ENCODE measurements at regions not wholly inside any gene's neighbourhood (a gene's known extent, or its start where the extent isn't known, plus 50 kb on each side); places are given as distances from the start of the nearest gene placed in this dataset.
"Not testable (repeated sequence)": the region's sequence is repeated elsewhere in the genome, so short reads cannot be mapped to it uniquely, and the experiment has no call there.

GRCh38 chr4:115454228-115454627 is 340.8 kb upstream of the NDST4 start:
- H3K27me3 Mint-ChIP-seq: no peaks in the 10 kb centered on the region
- no peaks in the 10 kb centered on the region for H3K4me1 Mint-ChIP-seq

GRCh38 chr4:115453416-115453815 is 340.0 kb upstream of the NDST4 start:
- H3K27me3 Mint-ChIP-seq: no peaks in the 10 kb centered on the region
- no peaks in the 10 kb centered on the region for H3K36me3 Mint-ChIP-seq
- DNase-seq (no peak), ATAC-seq (ENCODE audit: low read depth) (no peak)
- H3K27ac Mint-ChIP-seq: no peak overlapping the region
- no peak overlapping the region for H3K4me3 Mint-ChIP-seq
- peaks cover 7% of the 10 kb centered on the region for H3K9me3 Mint-ChIP-seq
- POLR2A ChIA-PET: no interaction called here
- H3K4me1 Mint-ChIP-seq: no peaks in the 10 kb centered on the region

More at GRCh38 chr4:115454228-115454627, 340.8 kb upstream of the NDST4 start:
- POLR2A ChIA-PET: no interaction called here
- Mint-ChIP-seq H3K27ac (no peak overlapping the region), H3K4me3 (no peak overlapping the region), H3K36me3 (no peaks in the 10 kb centered on the region), H3K9me3 (peaks cover 7% of the 10 kb centered on the region)
- no peak for ATAC-seq (ENCODE audit: low read depth)
- no peak for DNase-seq

- H3K27me3 Mint-ChIP-seq; H3K36me3 Mint-ChIP-seq; POLR2A ChIA-PET; H3K9me3 Mint-ChIP-seq; H3K27ac Mint-ChIP-seq; H3K4me1 Mint-ChIP-seq; H3K4me3 Mint-ChIP-seq; DNase-seq; ATAC-seq (ENCODE audit: low read depth): not testable (repeated sequence)
Observed at GRCh38 chr4:115452229-115452628, 338.8 kb upstream of the NDST4 start.

GRCh38 chr4:115437739-115438138 is 324.3 kb upstream of the NDST4 start:
- POLR2A ChIA-PET: no interaction called here
- ATAC-seq (ENCODE audit: low read depth): no peak

GRCh38 chr4:115433491-115433890 is 320.1 kb upstream of the NDST4 start:
- H3K9me3 Mint-ChIP-seq: no peaks in the 10 kb centered on the region
- H3K27ac Mint-ChIP-seq: no peak overlapping the region
- POLR2A ChIA-PET: no interaction called here

More at GRCh38 chr4:115437739-115438138, 324.3 kb upstream of the NDST4 start:
- Mint-ChIP-seq H3K4me3 (no peak overlapping the region), H3K27me3 (no peaks in the 10 kb centered on the region), H3K9me3 (peaks cover 2% of the 10 kb centered on the region), H3K36me3 (no peaks in the 10 kb centered on the region), H3K27ac (no peak overlapping the region), H3K4me1 (no peaks in the 10 kb centered on the region)
- no peak for DNase-seq

GRCh38 chr4:115430024-115430423 is 316.6 kb upstream of the NDST4 start:
- ATAC-seq (ENCODE audit: low read depth) (no peak), DNase-seq (no peak)
- H3K27me3 Mint-ChIP-seq: no peaks in the 10 kb centered on the region
- H3K36me3 Mint-ChIP-seq: no peaks in the 10 kb centered on the region
- no peaks in the 10 kb centered on the region for H3K9me3 Mint-ChIP-seq
- POLR2A ChIA-PET: no interaction called here
- H3K4me3 Mint-ChIP-seq: no peak overlapping the region
- no peak overlapping the region for H3K27ac Mint-ChIP-seq
- H3K4me1 Mint-ChIP-seq: no peaks in the 10 kb centered on the region

More at GRCh38 chr4:115433491-115433890, 320.1 kb upstream of the NDST4 start:
- Mint-ChIP-seq H3K27me3 (no peaks in the 10 kb centered on the region), H3K36me3 (no peaks in the 10 kb centered on the region), H3K4me1 (no peaks in the 10 kb centered on the region), H3K4me3 (no peak overlapping the region)
- DNase-seq (no peak), ATAC-seq (ENCODE audit: low read depth) (no peak)

GRCh38 chr4:115428455-115428854 is 315.0 kb upstream of the NDST4 start:
- Mint-ChIP-seq H3K27me3 (no peaks in the 10 kb centered on the region), H3K36me3 (no peaks in the 10 kb centered on the region), H3K27ac (no peak overlapping the region), H3K4me1 (no peaks in the 10 kb centered on the region), H3K4me3 (no peak overlapping the region), H3K9me3 (no peaks in the 10 kb centered on the region)
- POLR2A ChIA-PET: no interaction called here
- DNase-seq: no peak
- ATAC-seq (ENCODE audit: low read depth): no peak

GRCh38 chr4:115424852-115425251 is 311.4 kb upstream of the NDST4 start:
- Mint-ChIP-seq H3K4me3 (no peak overlapping the region), H3K27ac (no peak overlapping the region)
- no peak for ATAC-seq (ENCODE audit: low read depth)

GRCh38 chr4:115418635-115419396 is 305.4 kb upstream of the NDST4 start:
- Mint-ChIP-seq H3K27ac (no peak overlapping the region), H3K9me3 (no peaks in the 10 kb centered on the region), H3K4me3 (no peak overlapping the region), H3K4me1 (no peaks in the 10 kb centered on the region), H3K36me3 (no peaks in the 10 kb centered on the region), H3K27me3 (no peaks in the 10 kb centered on the region)
- POLR2A ChIA-PET: no interaction called here
- ATAC-seq (ENCODE audit: low read depth) (no peak), DNase-seq (no peak)

More at GRCh38 chr4:115424852-115425251, 311.4 kb upstream of the NDST4 start:
- DNase-seq: no peak
- POLR2A ChIA-PET: no interaction called here
- Mint-ChIP-seq H3K27me3 (no peaks in the 10 kb centered on the region), H3K36me3 (no peaks in the 10 kb centered on the region), H3K4me1 (no peaks in the 10 kb centered on the region), H3K9me3 (no peaks in the 10 kb centered on the region)

- POLR2A ChIA-PET: no interaction called here
- Mint-ChIP-seq H3K36me3 (no peaks in the 10 kb centered on the region), H3K4me1 (no peaks in the 10 kb centered on the region), H3K9me3 (peaks cover 1% of the 10 kb centered on the region), H3K4me3 (no peak overlapping the region), H3K27ac (no peak overlapping the region), H3K27me3 (no peaks in the 10 kb centered on the region)
- DNase-seq: no peak
- no peak for ATAC-seq (ENCODE audit: low read depth)
Observed at GRCh38 chr4:115396034-115396433, 282.6 kb upstream of the NDST4 start.

- no peak for DNase-seq
- Mint-ChIP-seq H3K27ac (no peak overlapping the region), H3K27me3 (no peaks in the 10 kb centered on the region), H3K4me1 (no peaks in the 10 kb centered on the region), H3K9me3 (no peaks in the 10 kb centered on the region), H3K36me3 (no peaks in the 10 kb centered on the region), H3K4me3 (no peak overlapping the region)
- ATAC-seq (ENCODE audit: low read depth): no peak
- POLR2A ChIA-PET: no interaction called here
Observed at GRCh38 chr4:115376866-115377265, 263.4 kb upstream of the NDST4 start.

- H3K36me3 Mint-ChIP-seq: no peaks in the 10 kb centered on the region
- no peak overlapping the region for H3K4me3 Mint-ChIP-seq
- no peaks in the 10 kb centered on the region for H3K9me3 Mint-ChIP-seq
- no peak overlapping the region for H3K27ac Mint-ChIP-seq
- H3K4me1 Mint-ChIP-seq: no peaks in the 10 kb centered on the region
- DNase-seq (no peak), ATAC-seq (ENCODE audit: low read depth) (no peak)
- POLR2A ChIA-PET: no interaction called here
- H3K27me3 Mint-ChIP-seq: no peaks in the 10 kb centered on the region
Observed at GRCh38 chr4:115374621-115375020, 261.2 kb upstream of the NDST4 start.

GRCh38 chr4:115370490-115370889 is 257.1 kb upstream of the NDST4 start:
- no peak for DNase-seq
- POLR2A ChIA-PET: no interaction called here
- H3K36me3 Mint-ChIP-seq: no peaks in the 10 kb centered on the region
- H3K4me1 Mint-ChIP-seq: no peaks in the 10 kb centered on the region
- H3K27me3 Mint-ChIP-seq: no peaks in the 10 kb centered on the region
- no peak for ATAC-seq (ENCODE audit: low read depth)
- H3K9me3 Mint-ChIP-seq: no peaks in the 10 kb centered on the region
- H3K4me3 Mint-ChIP-seq: no peak overlapping the region
- no peak overlapping the region for H3K27ac Mint-ChIP-seq

- no peak for ATAC-seq (ENCODE audit: low read depth)
- POLR2A ChIA-PET: no interaction called here
- no peak for DNase-seq
- H3K4me3 Mint-ChIP-seq: no peak overlapping the region
- H3K36me3 Mint-ChIP-seq: no peaks in the 10 kb centered on the region
- H3K9me3 Mint-ChIP-seq: no peaks in the 10 kb centered on the region
- H3K27me3 Mint-ChIP-seq: no peaks in the 10 kb centered on the region
- H3K27ac Mint-ChIP-seq: no peak overlapping the region
- no peaks in the 10 kb centered on the region for H3K4me1 Mint-ChIP-seq
Observed at GRCh38 chr4:115370012-115370411, 256.6 kb upstream of the NDST4 start.
